ENCODE measurements at regions not wholly inside any gene's neighbourhood (a gene's known extent, or its start where the extent isn't known, plus 50 kb on each side); places are given as distances from the start of the nearest gene placed in this dataset.

- no peak for TF ChIP-seq CTCF (IDR thresholded peaks at IDR 0.05; ENCODE audit: low read depth, low read length, poor library complexity, severe bottlenecking)
- no peak for TF ChIP-seq EZH2phosphoT487 (IDR thresholded peaks at IDR 0.05; ENCODE audit: borderline replicate concordance, low read length)
Measured at GRCh38 chr2:84088656-84089055, 370.4 kb downstream of the SUCLG1 start.

Data from DOHH2 (cell line).